ENCODE measurements at regions not wholly inside any gene's neighbourhood (a gene's known extent, or its start where the extent isn't known, plus 50 kb on each side); places are given as distances from the start of the nearest gene placed in this dataset.

DNA sequence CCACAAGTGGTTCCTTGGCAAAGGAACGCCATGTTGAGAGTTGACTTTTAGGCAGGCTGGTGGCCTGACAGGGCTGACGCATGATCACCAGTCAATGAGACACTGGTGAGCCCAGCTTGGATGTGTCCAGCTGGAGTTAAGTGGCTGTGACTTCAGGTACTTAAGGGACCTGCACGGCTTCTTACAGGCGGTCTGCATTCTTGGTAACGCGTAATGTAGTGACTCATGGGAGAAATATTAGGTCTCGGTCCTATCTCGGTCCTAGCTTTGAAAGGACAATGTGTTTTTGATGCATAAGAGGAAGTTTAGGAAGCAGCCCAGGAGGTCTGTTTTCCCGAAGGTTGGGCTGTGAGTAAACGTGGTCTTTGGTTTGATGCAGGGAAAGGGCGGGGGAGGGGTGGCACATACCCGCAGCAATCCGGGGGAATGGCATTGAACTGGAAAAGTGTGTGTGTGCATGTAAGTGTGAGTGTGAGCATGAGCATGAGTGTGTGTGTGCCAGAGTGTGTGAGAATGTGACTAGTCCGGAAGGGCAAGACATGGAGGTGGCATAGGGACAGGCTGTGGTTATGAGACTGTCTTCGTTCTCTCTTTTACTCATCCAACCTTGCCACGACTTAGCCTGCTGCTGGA lies 55.3 kb downstream of the FAM43A start:
- TF ChIP-seq EP300 (IDR thresholded peaks at IDR 0.05; ENCODE audit: low read depth in 2 of 2, low read length in 2 of 2) (no peak), EP300 (CRISPR knock-in tag; IDR thresholded peaks at IDR 0.05; ENCODE audit: borderline replicate concordance) (no peak), MED8 (CRISPR knock-in tag; IDR thresholded peaks at IDR 0.05; ENCODE audit: insufficient replicate concordance) (no peak), RBAK (CRISPR knock-in tag; IDR thresholded peaks at IDR 0.05) (no peak), RFX5 (IDR thresholded peaks at IDR 0.05; ENCODE audit: low read depth, low read length) (no peak), BHLHE40 (IDR thresholded peaks at IDR 0.05; ENCODE audit: low read length) (no peak)
- TF ChIP-seq, protein P1, sequence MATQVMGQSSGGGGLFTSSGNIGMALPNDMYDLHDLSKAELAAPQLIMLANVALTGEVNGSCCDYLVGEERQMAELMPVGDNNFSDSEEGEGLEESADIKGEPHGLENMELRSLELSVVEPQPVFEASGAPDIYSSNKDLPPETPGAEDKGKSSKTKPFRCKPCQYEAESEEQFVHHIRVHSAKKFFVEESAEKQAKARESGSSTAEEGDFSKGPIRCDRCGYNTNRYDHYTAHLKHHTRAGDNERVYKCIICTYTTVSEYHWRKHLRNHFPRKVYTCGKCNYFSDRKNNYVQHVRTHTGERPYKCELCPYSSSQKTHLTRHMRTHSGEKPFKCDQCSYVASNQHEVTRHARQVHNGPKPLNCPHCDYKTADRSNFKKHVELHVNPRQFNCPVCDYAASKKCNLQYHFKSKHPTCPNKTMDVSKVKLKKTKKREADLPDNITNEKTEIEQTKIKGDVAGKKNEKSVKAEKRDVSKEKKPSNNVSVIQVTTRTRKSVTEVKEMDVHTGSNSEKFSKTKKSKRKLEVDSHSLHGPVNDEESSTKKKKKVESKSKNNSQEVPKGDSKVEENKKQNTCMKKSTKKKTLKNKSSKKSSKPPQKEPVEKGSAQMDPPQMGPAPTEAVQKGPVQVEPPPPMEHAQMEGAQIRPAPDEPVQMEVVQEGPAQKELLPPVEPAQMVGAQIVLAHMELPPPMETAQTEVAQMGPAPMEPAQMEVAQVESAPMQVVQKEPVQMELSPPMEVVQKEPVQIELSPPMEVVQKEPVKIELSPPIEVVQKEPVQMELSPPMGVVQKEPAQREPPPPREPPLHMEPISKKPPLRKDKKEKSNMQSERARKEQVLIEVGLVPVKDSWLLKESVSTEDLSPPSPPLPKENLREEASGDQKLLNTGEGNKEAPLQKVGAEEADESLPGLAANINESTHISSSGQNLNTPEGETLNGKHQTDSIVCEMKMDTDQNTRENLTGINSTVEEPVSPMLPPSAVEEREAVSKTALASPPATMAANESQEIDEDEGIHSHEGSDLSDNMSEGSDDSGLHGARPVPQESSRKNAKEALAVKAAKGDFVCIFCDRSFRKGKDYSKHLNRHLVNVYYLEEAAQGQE (IDR thresholded peaks at IDR 0.05; ENCODE audit: borderline replicate concordance in 1 of 2, low read depth in 1 of 2, low read length in 2 of 2) = no peak
